GM19351 (cell line): ENCODE measurements at regions not wholly inside any gene's neighbourhood (a gene's known extent, or its start where the extent isn't known, plus 50 kb on each side); places are given as distances from the start of the nearest gene placed in this dataset.

Experiments used
- ATAC-seq: cut with Tn5 transposase; IDR thresholded peaks from one replicate; pipeline ENCODE4 v1.9.1; 2021; ENCODE audit warnings: mild to moderate bottlenecking, moderate library complexity; ENCODE audit not compliant: unreplicated experiment

DNA sequence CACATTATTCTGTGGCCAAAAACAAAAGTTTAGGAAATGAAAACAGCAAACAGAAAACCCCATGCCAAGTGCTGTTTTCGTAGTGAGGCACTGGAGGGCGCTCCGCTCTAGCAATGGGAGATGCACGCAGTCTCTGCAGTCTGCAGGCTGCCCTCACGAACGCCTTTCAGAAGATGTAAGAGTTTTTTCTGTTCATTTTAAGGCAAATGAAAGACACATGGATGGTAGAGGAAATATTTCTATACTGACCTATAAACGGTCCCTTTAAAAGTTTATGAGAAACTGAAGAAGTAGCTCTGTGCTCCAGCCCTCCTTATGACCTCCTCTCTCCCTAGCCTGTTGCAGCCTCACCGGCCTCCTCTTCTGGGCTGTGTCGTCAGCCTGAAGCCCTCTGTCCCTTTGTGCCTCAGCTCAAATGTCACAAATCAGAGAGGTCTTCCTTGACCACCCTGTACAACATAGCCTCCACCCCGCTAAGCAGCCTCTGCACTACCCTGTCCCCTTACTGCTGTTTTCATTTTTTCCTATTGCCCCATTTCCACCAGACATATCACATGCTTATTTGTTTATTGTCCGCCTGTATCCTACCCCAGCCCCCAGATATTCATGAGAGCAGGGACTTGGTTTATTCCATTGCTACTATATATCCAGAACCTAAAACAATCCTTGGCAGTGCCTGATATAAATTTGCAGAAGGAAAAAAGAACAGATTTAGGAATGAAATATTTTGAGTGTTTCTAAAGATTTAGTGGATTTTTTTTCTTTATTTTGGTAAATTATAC is 116.4 kb downstream of the TM9SF2 start:
- peak; percentile 60 for ATAC-seq

DNA sequence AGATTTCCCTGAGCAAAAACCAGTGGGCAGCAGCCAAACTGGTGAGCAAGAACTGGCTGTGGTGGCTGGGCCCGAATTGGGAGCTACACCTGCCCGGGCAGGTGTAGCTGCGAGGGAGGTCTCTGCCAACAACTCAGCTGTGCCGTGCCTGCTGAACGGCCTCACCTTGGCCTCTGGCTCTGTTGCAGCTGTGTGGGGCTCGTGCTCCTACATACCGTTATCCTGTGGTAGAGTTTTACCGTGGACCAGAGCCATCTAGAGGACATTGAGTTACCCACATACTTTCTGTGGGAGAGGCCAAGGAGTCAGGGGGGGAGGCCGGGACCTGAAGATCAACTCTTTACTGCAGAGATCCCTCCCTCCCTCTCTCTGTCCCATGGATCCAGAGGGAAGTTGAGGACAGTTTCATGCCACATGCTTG is 113.2 kb downstream of the TM9SF2 start:
- peak; percentile 89 for ATAC-seq
